Brain microvascular endothelial cell (primary cell): ENCODE measurements at regions not wholly inside any gene's neighbourhood (a gene's known extent, or its start where the extent isn't known, plus 50 kb on each side); places are given as distances from the start of the nearest gene placed in this dataset.
"Not testable (repeated sequence)": the region's sequence is repeated elsewhere in the genome, so short reads cannot be mapped to it uniquely, and the experiment has no call there.

Experiments
- DNase-seq: peaks from one replicate; pipeline ENCODE4 v3.0.0-alpha.2; 2020
- H3K27ac ChIP-seq: fragments of 250-450 bp; sonication (Bioruptor Pico); 2 replicates; pipeline ENCODE4 v1.5.1; 2020; ENCODE audit warnings: mild to moderate bottlenecking, moderate library complexity
- H3K27me3 ChIP-seq: fragments of 250-450 bp; sonication (Bioruptor Pico); replicated peaks from 2 replicates; pipeline ENCODE4 v1.5.1; 2020; ENCODE audit warnings: mild to moderate bottlenecking
- H3K36me3 ChIP-seq: fragments of 250-450 bp; sonication (Bioruptor Pico); replicated peaks from 2 replicates; pipeline ENCODE4 v1.5.1; 2020; ENCODE audit warnings: mild to moderate bottlenecking
- H3K4me3 ChIP-seq: 2 replicates; pipeline ENCODE4 v1.5.1; 2011; ENCODE audit warnings: low read depth, mild to moderate bottlenecking, control low read depth, low read length, moderate library complexity
- CTCF ChIP-seq: IDR thresholded peaks from 2 replicates; pipeline ENCODE4 v1.5.1; 2011; ENCODE audit warnings: low read depth, mild to moderate bottlenecking, moderate library complexity, low read length, control low read depth, inconsistent platforms; ENCODE audit errors: missing control alignments
- in situ Hi-C: cut with HindIII; loops from 2 replicates; pipeline ENCODE4 v1.10.0; 2017; ENCODE audit warnings: low sequenced_read_pairs, low pct_ligation_motif_present

DNA sequence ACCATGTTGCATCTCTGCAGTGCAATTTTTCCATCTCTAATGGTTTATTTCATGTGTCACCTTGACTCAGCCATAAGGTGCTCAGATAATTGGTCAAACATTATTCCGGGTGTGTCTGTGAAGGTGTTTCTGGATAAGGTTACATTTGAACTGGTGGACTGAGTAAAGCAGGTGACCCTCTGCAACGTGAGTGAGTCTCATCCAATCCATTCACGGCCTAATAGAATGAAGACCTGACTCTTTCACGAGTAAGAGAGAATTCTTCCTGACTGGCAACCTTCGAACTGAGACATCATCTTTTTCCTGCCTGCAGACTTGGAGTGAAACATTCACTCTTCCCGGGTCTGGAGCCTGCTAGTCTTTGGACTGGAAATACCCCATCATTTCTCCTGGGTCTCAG lies 77.1 kb upstream of the SLC22A23 start:
- Histone ChIP-seq H3K4me3 (no peak overlapping the region), H3K36me3 (no peaks in the 10 kb centered on the region), H3K27ac (no peak overlapping the region), H3K27me3 (no peaks in the 10 kb centered on the region)
- in situ Hi-C loops, result no loop called here
- TF ChIP-seq CTCF, result no peak
- no peak for DNase-seq

DNA sequence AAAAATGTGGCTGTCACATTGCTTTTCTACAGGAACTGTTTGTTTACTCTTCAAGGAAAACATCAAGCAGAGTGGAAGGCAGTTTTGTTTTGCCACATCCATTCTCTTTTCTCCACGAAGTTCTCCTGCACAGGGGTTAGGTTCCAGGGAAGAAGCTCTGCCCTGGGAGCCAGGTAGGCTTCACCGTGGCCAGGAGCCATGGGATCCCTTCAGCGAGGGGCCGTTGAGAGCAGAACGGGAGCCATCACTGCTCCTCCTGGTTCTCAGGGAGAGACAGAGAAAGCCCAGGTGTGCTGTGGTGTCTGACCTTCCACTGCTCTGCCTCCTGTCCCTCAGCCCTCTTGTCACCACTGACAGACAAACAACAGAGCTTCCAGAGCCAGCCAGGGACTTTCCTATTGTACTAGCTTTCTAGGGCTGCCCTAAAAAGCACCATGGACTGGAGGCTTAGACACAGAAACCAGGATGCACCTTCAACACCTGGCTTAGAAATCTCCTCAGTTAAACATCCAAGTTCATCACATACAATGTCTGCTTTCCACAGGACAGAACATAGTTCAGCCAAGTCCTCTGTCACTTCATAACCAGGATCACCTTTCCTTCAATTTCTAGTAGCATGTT lies 75.6 kb upstream of the SLC22A23 start:
- no peak overlapping the region for H3K4me3 ChIP-seq
- DNase-seq, result no peak

DNA sequence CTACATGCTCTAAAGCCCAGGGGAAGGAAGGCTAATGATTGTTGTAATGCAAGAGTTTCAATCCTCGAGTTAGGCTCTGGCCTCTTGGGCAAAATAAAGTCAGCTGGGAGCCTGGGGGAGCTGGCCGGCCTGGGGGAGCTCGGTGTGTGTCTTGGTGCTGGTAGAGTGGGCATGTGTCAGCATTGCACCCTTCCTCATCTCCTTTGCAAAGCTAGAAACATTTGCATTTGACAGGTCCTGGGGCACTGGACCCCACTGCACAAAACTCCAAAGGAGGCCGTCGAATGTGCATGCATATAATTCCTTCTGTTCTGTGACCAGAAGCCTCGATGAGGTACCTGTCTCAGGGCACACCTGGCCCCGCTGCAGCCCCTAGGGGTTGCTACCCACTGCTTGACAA lies 74.6 kb upstream of the SLC22A23 start:
- no peak for DNase-seq
- Histone ChIP-seq H3K27me3 (no peaks in the 10 kb centered on the region), H3K27ac (no peak overlapping the region), H3K36me3 (no peaks in the 10 kb centered on the region), H3K4me3 (no peak overlapping the region)
- in situ Hi-C loops, result no loop called here
- TF ChIP-seq CTCF, result no peak

More for the DNA sequence above, 75.6 kb upstream of the SLC22A23 start:
- no peak for TF ChIP-seq CTCF
- H3K27ac ChIP-seq, result no peak overlapping the region
- H3K36me3 ChIP-seq, result no peaks in the 10 kb centered on the region
- no peaks in the 10 kb centered on the region for H3K27me3 ChIP-seq
- in situ Hi-C loops, result no loop called here

DNA sequence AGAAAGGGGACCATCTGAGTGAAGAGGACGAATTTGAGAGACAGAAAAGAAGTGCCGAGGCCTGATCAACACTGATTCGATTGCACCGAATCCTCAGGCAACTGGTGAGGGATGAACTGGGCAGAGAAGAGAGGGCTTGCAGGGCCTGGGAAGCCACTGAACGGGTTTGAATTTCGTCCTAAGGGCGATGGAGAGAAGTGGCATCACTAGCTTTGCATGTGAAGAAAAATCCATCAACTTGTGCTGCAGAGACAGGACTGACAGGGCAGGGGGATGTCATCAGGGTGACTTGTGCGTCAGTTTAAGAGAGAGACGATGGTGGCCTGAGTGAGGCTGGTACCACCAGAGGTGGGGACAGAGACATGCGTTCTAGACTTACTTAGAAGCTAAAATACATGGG lies 73.7 kb upstream of the SLC22A23 start:
- no peaks in the 10 kb centered on the region for H3K36me3 ChIP-seq
- DNase-seq, result no peak
- no peaks in the 10 kb centered on the region for H3K27me3 ChIP-seq
- H3K4me3 ChIP-seq, result no peak overlapping the region
- TF ChIP-seq CTCF, result no peak
- H3K27ac ChIP-seq, result no peak overlapping the region
- in situ Hi-C loops, result no loop called here

GRCh38 chr6:3529721-3530120 lies 72.9 kb upstream of the SLC22A23 start:
- no peak for TF ChIP-seq CTCF
- no peaks in the 10 kb centered on the region for H3K36me3 ChIP-seq
- no peak overlapping the region for H3K27ac ChIP-seq
- no peak overlapping the region for H3K4me3 ChIP-seq
- no peak for DNase-seq
- H3K27me3 ChIP-seq, result no peaks in the 10 kb centered on the region
- in situ Hi-C loops, result no loop called here

DNA sequence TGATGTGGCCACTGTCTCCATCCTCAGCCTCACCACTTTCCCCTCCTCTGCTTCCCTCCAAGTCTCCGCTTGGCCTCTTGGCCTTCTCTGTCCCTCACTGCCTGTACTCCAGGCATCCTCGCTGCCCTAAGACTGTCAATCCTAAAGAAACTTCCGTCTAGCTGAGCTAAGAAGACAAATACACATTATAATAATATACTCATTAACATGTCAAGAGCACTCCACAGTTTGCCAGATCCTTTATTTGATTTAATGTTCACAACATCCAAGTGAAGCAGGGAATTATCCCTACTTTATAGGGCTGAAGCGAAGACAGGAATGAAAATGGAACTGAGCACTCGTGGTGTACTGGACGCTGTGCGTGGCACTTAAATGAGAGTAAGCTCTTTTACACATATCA lies 72.4 kb upstream of the SLC22A23 start:
- no peaks in the 10 kb centered on the region for H3K36me3 ChIP-seq
- DNase-seq, result no peak
- H3K27me3 ChIP-seq, result no peaks in the 10 kb centered on the region
- TF ChIP-seq CTCF, result no peak
- no peak overlapping the region for H3K4me3 ChIP-seq
- in situ Hi-C loops, result no loop called here
- no peak overlapping the region for H3K27ac ChIP-seq

- H3K4me3 ChIP-seq, in situ Hi-C loops, DNase-seq, H3K36me3 ChIP-seq, H3K27ac ChIP-seq, H3K27me3 ChIP-seq: not testable (repeated sequence)
Observed at GRCh38 chr6:3528081-3528671, 71.3 kb upstream of the SLC22A23 start.
